Posterior vena cava (tissue), 2 donors: ENCODE measurements at regions not wholly inside any gene's neighbourhood (a gene's known extent, or its start where the extent isn't known, plus 50 kb on each side); places are given as distances from the start of the nearest gene placed in this dataset.

Source experiments
- DNase-seq: peaks from one replicate; pipeline ENCODE4 v3.0.0-alpha.2; 2020; ENCODE audit warnings: low spot score
- intact Hi-C, 2 donors: fragments of 100-400 bp; cut with DNase I; formaldehyde crosslinking; loops; one replicate each; pipeline versions ENCODE4 v1.14.1 to v1.14.2; 2022 to 2023
- donor health status: DM: yes; HTN: yes; CAD: no.
- donor health status: DM: yes; HTN: yes; CAD: no.

DNA sequence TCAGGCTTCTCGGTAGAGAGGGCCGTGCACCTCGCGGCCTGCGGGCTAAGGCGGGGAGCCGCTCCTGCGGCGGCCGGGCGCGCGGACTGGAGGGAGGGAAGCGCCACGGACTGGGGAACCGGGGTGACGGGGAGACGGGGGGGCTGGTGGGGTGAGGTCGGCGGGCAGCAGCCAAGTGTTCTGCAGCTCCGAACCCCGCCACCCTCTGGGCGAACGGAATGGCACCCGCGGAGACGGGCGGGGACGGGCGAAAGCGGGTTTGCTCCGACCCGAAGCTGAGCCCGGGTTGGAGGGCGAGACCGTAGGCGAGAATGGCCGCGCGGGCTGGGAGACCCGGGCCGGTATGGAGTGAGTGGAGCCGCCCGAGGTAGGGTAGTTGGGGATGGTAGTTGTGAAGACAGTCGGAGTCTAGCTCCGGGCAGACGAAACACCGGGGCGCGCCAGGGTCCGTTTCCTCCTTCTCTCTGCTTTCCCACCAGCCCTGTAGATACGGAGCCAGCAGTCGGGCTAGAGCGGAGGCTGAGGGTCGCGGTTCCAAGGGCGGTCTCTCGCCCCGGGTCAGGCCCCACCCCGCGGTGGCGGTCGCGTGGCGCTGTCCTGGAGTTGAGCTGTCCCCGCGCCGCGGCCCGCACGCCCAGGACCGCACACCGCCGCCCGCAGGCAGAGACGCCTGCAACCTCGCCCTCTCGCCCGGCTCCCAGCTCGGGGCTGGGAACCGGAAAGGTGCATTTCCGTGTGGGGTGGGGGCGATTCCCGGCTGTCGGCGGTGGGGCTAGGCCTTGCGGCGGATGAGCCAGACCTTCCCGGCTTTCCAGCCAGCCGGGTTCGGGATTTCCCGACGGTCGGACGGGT is 160.3 kb upstream of the SIX2 start:
- intact Hi-C loops = no loop called here
- no peak for DNase-seq

DNA sequence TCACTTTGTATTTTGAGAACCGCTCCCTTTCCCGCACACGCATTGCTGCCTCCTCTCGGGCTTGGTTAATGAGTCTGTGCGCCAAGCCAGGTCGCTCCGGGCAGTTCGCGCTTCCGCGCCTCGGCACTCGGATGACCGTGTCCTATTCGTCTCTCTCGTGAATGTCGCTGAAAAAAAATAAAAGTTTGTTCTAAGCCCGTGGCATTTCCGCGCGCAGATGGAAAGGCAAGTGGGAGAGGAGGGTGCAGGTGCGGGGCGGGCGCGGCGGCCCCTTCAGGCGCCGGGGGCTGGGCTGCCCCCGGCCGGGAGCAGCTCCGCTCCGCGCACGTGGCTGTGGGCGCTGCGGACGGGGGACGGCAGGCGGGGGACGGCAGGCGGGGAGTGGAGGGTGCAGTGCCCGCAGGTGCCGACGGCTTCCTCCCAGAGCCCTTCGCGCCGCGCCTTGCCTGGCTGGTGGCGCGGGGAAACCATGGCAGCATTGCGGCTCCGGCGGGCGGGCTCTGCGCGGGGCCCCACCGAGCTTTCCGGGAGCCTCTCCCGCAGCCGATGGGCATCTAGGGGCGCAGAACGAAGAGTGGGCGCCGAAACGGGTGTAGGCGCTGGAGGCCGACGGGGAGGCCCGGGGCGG is 159.6 kb upstream of the SIX2 start:
- intact Hi-C loops = no loop called here
- DNase-seq = no peak

DNA sequence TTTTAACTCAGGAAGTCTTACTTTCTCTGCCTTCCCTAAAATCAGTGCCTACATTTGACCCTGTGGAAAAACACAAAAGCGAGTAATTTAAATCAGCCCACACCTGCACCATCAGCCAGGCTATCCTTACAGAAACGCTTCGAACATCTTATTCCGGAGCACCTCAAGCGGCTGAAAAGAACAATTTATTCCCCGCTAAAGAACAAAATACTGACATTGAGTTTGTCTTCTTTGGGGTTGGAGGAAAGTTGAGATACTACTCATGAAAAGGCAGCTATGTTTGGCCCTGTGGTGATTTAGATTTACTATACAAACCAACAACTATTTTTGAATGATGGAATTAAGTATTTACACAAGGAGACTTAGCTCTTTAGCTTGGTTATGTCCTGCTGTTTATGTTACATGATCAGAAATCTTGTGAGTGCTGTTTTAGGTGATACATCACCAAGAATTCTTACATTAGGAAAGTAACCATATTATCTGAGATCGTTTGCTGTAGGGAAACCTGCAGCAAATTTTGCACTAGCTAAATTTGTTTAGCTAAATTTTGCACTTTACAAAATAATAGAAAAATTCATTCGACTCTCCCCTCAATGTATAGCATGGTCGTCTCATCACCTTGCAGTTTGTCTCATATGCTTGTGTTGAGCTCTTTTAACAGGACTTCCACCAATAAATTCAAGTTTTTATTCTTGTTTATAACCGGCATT is 158.8 kb upstream of the SIX2 start:
- DNase-seq = no peak
- intact Hi-C loops = no loop called here

DNA sequence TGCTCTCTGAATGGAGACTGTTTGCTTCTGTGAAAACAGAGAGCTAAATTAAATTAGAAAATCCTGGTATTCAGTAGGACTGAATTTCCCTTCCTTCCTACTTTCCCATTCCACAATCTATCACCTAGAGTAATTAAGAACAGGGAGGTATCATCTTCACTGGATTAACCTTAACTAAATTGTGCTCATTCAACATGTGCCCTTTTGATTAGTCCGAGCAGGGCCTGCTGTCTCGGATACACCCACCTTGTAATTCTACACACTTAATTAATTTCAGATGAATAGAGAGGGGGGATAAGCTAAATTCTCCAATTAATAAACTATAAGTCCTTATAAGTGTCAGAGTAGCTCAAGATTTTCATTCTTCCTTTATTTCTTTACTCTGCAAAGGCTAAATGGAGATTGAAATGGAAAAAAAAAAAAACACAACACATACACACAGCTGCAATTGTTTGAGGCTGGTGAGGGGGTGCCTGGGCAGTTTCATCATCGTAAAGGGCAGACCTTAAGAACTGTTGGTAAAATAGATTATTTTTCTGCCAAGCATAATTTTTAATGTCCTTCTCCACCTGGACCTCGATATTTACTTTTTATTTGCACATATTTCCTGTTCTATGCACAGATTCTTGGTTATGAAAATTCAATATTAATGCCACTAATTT is 157.1 kb upstream of the SIX2 start:
- no peak for DNase-seq
- intact Hi-C loops = no loop called here

DNA sequence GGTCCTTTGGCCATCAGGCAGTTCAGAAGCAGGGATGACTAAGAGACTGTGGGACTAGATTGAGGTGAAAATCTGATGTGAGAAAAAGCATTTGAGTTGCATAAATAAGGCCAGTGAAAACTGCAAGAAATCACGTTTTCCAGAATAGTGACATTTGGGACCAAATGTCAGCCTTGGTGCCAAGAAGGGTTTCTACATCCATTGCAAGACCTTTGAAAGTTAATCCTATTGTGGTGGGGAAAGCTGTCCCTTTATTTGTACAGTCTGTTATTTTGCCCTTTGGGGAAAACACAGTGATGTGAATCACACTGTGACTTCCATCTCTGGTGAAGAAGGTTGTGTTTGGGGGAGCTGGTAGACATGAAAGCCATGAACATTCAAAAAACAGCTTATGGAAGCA is 153.5 kb upstream of the SIX2 start:
- intact Hi-C loops = no loop called here
- no peak for DNase-seq

DNA sequence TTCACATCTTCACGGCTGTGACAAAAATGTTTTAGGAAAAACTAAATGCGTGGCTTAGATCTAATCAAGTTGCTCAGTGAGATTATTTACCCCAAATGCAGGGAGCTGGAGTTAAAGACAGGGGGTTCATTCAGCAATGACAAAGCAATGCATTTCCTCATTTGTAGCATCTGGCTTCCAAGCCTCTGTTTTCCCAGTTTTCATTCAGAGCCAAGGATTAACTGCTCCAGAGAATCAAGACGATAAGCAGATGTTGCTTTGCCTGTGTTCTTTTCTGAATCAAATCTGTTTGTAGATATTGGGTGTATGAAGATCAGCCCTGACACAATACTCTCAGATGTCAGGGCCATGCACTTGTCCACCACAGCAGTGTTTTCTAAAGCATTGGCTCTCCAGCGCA is 147.4 kb upstream of the SIX2 start:
- no peak for DNase-seq
- intact Hi-C loops = no loop called here

DNA sequence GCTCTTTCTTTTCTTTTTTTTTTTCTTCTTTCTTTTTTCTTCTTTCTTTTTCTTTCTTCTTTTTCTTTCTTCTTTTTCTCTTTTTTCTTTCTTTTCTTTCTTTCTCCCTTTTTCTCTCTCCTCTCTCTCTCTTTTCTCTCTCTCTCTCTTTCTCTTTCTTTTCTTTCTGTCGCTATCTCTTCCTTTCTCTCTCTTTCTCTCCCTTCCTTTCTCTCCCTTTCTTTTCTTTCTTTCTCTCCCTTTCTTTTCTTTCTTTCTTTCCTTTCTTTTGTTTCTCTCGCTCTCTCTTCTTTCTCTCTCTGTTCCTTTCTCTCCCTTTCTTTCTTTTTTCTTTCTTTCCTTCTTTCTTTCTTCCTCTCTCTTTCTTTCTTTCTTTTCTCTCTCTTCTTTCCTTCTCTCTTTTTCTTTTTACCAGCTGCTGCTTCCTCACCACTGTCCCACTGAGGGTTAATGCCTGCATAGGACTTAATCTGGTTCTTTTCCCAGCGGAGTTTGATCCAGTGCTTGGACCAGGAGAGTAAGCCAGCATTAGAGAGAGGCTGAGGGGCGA is 145.4 kb upstream of the SIX2 start:
- no peak for DNase-seq
- intact Hi-C loops = loop anchor here in 1 of 2 donors (1.0 kb wide), 1 partner anchor 43 kb away; no protein-coding TSS in a partner anchor

DNA sequence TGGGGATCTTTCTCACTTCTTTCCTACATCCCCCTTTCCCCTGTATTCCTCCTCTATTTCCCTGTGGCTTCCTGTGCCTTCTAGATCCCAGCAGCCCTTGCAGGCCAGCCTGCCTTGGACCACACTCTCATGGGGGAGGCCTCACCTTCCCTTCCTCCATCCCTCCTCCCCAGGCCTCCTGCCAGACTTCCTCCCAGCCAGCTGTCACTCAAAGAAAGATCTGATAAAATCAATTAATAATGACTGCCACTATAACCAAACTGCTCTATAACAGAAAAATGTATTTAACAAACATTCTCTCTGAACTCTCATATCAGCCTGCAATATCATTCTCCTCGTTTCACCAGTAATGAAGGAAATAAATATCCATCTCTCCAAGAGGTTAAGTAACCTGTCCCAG is 144.9 kb upstream of the SIX2 start:
- no peak for DNase-seq
- intact Hi-C loops = no loop called here

DNA sequence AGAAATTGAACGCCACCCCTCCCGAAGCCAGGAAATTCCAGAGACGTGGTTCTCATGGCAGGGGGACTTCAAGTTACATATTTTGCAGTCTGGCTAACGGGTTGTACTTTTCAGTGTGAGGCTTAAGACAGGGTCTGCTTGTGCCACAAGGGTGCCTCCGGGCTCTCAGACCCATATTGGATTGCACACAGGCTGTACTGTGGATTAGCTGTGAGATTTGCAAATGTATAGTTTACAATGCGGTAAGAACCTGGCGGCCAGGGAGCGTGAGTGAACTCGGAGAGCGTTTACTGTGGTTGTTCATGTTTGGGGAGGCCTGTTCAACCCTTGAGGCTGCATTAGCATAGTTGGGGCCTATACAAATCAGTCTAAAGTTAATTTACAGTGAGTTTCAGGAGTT is 143.9 kb upstream of the SIX2 start:
- intact Hi-C loops = no loop called here

DNA sequence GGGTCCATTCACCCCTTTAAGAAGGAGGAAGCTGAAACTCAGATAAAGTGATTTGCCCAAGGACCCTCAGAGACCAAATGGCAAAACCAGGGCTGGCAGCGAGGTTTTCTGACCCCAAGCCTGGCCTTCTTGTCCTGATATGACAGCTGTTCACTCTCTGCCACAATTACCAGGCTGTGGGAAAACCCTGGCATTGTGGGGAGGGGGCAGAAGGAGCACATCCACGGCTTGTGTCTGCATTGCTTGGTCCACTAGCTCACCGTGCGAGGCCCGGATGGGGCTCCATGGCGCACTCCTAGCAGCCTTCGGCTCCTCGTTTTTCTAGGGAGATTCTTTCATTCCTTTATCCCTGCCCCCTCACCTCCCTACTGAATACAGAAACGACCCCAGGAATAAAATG is 143.4 kb upstream of the SIX2 start:
- no peak for DNase-seq
- intact Hi-C loops = no loop called here

More for the DNA sequence above, 143.9 kb upstream of the SIX2 start:
- DNase-seq = no peak

DNA sequence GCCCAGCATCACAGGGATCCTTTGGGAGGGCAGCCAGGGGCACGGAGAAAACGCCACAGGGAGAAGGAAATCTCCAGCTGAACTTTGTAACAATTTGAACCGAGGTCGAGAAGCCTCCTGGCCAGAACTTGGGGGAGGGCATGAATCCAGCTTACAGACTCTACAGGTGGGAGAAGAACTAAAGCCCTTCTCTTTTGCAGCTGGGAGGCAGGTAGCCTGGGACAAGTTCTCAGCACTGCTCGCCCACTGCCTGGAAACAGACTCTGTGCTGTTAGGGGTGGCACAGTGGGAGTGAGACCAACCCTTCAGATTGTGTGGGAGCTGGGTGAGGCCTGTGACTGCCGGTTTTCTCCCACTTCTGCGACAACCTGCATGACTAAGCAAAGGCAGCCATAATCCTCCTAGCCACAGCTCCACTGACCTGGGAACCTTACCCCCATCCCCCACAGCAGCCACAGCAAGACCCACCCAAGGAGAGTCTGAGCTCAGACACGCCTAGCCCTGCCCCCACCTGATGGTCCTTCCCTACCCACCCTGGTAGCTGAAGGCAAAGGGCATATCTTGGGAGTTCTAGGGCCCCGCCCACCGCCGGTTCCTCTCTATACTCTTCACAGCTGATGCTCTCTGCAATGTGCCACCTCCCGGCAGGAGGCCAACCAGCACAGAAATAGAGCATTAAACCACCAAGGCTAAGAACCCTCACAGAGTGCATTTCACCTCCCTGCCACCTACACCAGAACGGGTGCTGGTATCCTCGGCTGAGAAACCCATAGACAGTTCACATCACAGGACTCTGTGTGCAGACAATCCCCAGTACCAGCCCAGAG is 136.0 kb upstream of the SIX2 start:
- intact Hi-C loops = no loop called here

DNA sequence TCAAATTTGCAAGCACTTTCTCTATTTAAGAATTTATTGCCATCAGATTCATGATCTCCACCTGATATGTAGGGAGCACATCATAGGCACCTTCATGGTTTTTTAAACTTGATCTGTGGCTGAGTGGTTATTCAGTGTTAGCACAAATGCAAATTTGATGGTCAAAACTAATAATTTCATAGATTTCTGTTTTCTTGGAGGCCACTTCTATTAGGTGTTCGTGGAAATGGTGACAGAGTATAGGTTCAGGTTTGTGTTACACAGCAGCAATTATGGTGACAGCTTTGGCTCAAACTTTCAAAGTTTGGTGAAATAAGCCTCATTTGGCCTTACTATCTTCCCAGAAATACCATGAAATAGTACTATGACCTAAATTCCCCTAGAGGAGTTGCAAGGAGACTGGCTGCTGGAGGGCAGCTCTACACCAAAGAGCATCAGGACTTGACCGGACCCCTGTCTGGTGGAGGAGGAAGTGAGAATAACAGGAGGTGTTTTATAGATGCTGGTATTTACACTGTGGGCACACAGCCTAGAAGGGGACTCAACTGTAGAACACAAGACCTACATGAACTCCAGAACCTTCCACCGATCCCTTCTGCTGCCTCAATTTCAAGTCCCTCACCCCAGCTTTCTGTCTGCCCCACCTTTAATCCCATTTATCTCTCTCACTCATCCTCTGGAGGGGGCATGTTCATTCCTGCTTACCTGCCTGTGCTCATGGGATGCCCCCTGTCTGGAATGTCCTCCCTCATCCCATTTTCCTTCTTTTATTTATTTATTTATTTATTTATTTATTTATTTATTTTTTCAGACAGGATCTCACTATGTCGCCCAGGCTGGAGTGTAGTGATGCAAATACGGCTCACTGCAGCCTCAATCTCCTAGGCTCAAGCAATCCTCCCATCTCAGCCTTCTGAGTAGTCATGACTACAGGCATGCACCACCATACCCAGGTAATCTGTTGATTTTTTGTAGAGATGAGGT is 132.9 kb upstream of the SIX2 start:
- no peak for DNase-seq
- intact Hi-C loops = no loop called here

More for the DNA sequence above, 136.0 kb upstream of the SIX2 start:
- no peak for DNase-seq

DNA sequence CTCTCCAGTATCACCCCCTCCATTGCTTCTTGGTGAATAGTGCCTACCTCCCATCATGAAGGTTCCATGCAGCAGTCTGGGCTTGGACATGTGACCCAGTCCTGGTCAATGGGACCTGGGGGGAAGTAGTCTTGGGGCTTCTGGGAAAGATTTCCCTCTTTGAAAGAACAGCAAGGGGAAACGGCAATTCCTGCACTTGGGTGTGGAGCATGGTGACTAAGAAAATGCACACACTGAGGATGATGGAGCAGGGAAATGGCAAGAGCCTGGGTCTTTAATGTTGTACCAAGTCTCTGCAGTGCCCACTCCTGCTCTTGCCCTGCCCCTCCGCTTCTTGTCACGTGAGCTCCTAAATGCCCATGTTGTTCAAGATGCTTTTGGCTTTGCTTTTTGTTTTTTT is 131.4 kb upstream of the SIX2 start:
- no peak for DNase-seq
- intact Hi-C loops = no loop called here

DNA sequence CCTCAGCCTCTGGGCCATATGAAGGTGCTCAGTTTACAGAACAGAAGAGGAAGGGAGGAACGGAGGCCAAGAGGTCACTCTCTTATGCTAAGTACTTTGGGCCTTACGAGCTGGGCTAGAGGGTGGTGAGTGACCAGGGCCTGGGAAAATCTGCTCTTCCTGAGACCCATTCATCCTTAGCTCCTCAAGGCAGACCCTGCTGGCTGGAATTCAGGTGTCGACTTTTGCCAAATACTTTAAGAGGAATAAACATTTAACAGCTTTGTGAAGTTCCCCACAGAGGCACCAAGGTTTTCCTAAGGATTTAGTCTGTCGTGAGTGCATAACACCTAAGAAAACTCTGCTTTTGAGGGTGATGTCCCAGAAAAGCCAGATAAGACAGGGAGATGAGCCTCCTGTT is 129.7 kb upstream of the SIX2 start:
- no peak for DNase-seq
- intact Hi-C loops = no loop called here

DNA sequence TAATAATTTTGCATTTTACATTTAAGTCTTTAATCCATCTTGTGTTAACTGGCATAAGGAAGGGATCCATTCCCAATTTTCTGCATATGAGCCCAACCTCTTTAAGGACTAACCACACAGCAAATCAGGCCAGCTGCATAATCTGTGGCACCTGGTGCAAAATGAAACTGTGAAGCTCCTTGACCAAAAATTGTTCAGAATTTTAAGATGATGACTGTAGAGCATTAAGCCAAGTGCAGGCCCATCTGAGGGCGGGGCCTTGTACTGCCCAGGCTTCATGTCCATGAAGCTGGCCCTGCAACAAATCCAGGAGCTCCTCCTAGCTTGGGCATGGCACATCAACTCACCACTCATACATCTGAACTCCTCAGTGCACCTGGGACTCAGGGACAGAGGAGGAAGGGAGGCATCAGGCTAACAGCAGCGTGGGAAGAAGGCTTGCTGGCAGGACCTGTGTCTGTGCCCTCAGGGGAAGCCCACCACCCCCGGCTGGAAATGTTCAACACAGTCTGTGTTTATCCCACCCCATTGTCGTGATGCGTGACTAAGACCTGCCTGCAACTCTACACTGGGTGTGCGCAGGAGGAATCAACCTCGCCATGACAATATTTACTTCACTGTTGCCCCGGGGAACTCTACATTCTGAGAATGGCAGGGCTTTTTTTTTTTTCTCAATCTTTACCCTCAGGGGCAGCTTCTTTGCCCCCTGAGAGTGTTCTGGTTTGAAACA is 128.9 kb upstream of the SIX2 start:
- intact Hi-C loops = no loop called here

DNA sequence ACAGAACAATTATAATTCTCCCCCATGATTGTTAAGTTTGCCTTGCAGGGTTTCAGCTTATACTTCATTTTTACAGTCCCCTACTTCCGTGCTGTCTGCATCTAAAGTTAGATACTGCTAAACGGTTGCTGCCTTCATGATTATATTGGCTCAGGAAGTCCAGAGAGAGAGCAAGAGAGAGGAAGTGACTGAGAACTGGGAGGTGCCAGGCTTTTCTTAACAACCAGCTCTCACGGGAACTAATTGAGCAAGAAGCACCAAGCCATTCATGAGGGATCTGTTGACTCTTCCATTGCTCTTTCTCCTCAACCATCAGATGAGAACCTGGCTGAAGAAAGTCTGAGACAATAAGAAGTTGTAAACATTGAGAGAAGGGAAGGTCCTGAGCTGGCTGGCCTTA is 125.5 kb upstream of the SIX2 start:
- DNase-seq = no peak
- intact Hi-C loops = no loop called here

More for the DNA sequence above, 128.9 kb upstream of the SIX2 start:
- no peak for DNase-seq

DNA sequence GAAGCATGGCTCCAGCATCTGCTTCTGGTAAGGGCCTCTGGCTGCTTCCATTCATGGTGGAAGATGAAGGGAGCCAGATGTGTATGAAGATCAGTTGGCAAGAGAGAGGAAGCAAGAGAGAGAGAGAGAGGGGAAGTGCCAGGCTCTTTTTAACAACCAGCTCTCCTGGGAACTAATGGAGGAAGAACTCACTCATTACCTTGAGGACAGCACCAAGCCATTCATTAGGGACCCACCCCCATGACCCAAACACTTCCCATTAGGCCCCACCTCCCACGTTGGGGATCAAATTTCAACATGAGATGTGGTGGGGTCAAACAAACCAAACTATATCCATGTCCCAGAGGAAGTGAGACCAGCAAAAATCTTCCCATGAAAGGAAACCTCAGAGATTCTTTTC is 124.8 kb upstream of the SIX2 start:
- intact Hi-C loops = no loop called here
- no peak for DNase-seq
